NCI-H446 (cell line): ENCODE measurements at regions not wholly inside any gene's neighbourhood (a gene's known extent, or its start where the extent isn't known, plus 50 kb on each side); places are given as distances from the start of the nearest gene placed in this dataset.
A peak's percentile ranks its signal among the peaks of the same experiment; 100 is the strongest.

Experiments
- DNase-seq, 2 experiments: peaks; one replicate each; lab custom pipeline; 2025; lab: John Stamatoyannopoulos, UW

GRCh38 chr11:95388086-95388485 is 157.1 kb upstream of the SESN3 start:
- DNase-seq, result no peak

- DNase-seq, result no peak
Measured at GRCh38 chr11:95387325-95387724, 156.3 kb upstream of the SESN3 start.

- no peak for DNase-seq
Measured at GRCh38 chr11:95385577-95385976, 154.6 kb upstream of the SESN3 start.

GRCh38 chr11:95379479-95379878 is 148.5 kb upstream of the SESN3 start:
- DNase-seq, result no peak

- no peak for DNase-seq
Measured at GRCh38 chr11:95378789-95379188, 147.8 kb upstream of the SESN3 start.

GRCh38 chr11:95378111-95378510 is 147.1 kb upstream of the SESN3 start:
- no peak for DNase-seq

- DNase-seq, result peak; percentile 58 to 80
Measured at GRCh38 chr11:95375886-95376285, 144.9 kb upstream of the SESN3 start.

- DNase-seq, result no peak
Measured at GRCh38 chr11:95375451-95375850, 144.4 kb upstream of the SESN3 start.

- no peak for DNase-seq
Measured at GRCh38 chr11:95374105-95374504, 143.1 kb upstream of the SESN3 start.

GRCh38 chr11:95373241-95373640 is 142.2 kb upstream of the SESN3 start:
- peak; percentile 18 to 62 for DNase-seq

GRCh38 chr11:95372097-95372656 is 141.2 kb upstream of the SESN3 start:
- no peak for DNase-seq

GRCh38 chr11:95371153-95371552 is 140.2 kb upstream of the SESN3 start:
- DNase-seq, result no peak

GRCh38 chr11:95367726-95368125 is 136.7 kb upstream of the SESN3 start:
- DNase-seq, result peak; percentile 17 to 28

- DNase-seq, result no peak
Measured at GRCh38 chr11:95365348-95365747, 134.3 kb upstream of the SESN3 start.

- peak; percentile 26 to 51 for DNase-seq
Measured at GRCh38 chr11:95364324-95365295, 133.6 kb upstream of the SESN3 start.

GRCh38 chr11:95363708-95364107 is 132.7 kb upstream of the SESN3 start:
- no peak for DNase-seq

GRCh38 chr11:95363164-95363563 is 132.2 kb upstream of the SESN3 start:
- no peak for DNase-seq

- no peak for DNase-seq
Measured at GRCh38 chr11:95361180-95361579, 130.2 kb upstream of the SESN3 start.

- no peak for DNase-seq
Measured at GRCh38 chr11:95360377-95361075, 129.5 kb upstream of the SESN3 start.

GRCh38 chr11:95359756-95360155 is 128.8 kb upstream of the SESN3 start:
- DNase-seq, result no peak

- no peak for DNase-seq
Measured at GRCh38 chr11:95359341-95359663, 128.3 kb upstream of the SESN3 start.

GRCh38 chr11:95358511-95359340 is 127.7 kb upstream of the SESN3 start:
- DNase-seq, result peak; percentile 24 to 68
